Ectodermal cell (in vitro differentiated cells): ENCODE measurements at regions not wholly inside any gene's neighbourhood (a gene's known extent, or its start where the extent isn't known, plus 50 kb on each side); places are given as distances from the start of the nearest gene placed in this dataset.
"Not testable (repeated sequence)": the region's sequence is repeated elsewhere in the genome, so short reads cannot be mapped to it uniquely, and the experiment has no call there.

Experiments
- H3K27ac ChIP-seq: 2 replicates; pipeline ENCODE4 v1.7.0; 2013; ENCODE audit warnings: mild to moderate bottlenecking, low read depth, low read length; ENCODE audit not compliant: insufficient read depth, poor library complexity, severe bottlenecking
- H3K27me3 ChIP-seq: 2 replicates; pipeline ENCODE4 v1.7.0; 2013; ENCODE audit warnings: mild to moderate bottlenecking, low read length; ENCODE audit not compliant: insufficient read depth, control insufficient read depth, poor library complexity, severe bottlenecking
- H3K36me3 ChIP-seq: one replicate; pipeline ENCODE4 v1.7.0; 2013; ENCODE audit warnings: low read length; ENCODE audit not compliant: control insufficient read depth, insufficient read depth
- H3K4me1 ChIP-seq: one replicate; pipeline ENCODE4 v1.7.0; 2013; ENCODE audit warnings: low read length; ENCODE audit not compliant: control insufficient read depth, insufficient read depth
- H3K4me3 ChIP-seq: 2 replicates; pipeline ENCODE4 v1.7.0; 2013; ENCODE audit warnings: low read depth, low read length, control low read depth; ENCODE audit not compliant: insufficient read depth
- H3K9me3 ChIP-seq: 2 replicates; pipeline ENCODE4 v1.7.0; 2013; ENCODE audit warnings: mild to moderate bottlenecking, low read length, moderate library complexity; ENCODE audit not compliant: control insufficient read depth
- WGBS, 2 experiments: methylation state at CpG; one replicate each; pipeline ENCODE4 v1.1.7; 2013; ENCODE audit warnings: missing lambda C conversion rate in 2 of 2; 5-methylcytosine and 5-hydroxymethylcytosine counted together

DNA sequence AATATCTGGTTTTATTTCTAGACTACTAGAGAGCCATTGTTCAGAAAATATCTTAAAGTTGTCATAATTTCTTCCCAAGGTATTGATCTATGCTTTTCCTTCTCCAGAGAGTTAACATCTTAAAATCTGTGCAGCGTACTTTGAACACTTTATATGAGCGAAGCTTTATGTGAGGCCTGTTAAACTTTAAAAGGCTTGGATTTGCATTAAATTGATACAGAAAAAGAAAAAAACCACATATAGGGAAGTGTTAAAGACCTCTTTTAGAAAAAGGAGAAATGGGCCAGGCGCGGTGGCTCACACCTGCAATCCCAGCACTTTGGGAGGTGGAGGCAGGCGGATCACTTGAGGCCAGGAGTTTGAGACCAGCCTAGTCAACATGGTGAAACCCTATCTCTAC lies 59.2 kb upstream of the MORC3 start:
- no peaks in the 10 kb centered on the region for H3K36me3 ChIP-seq
- no peaks in the 10 kb centered on the region for H3K27me3 ChIP-seq
- H3K9me3 ChIP-seq: no peaks in the 10 kb centered on the region
- 93 to 95% methylated on average over 4 to 5 of the region's 5 CpGs for WGBS, 2 experiments
- no peaks in the 10 kb centered on the region for H3K4me1 ChIP-seq
- H3K4me3 ChIP-seq: no peak overlapping the region
- no peak overlapping the region for H3K27ac ChIP-seq

- H3K4me3 ChIP-seq: no peak overlapping the region
- H3K27ac ChIP-seq: no peak overlapping the region
- no peaks in the 10 kb centered on the region for H3K4me1 ChIP-seq
- no peaks in the 10 kb centered on the region for H3K9me3 ChIP-seq
- WGBS, 2 experiments: 91 to 94% methylated on average over 5 of the region's 5 CpGs
- no peaks in the 10 kb centered on the region for H3K27me3 ChIP-seq
- no peaks in the 10 kb centered on the region for H3K36me3 ChIP-seq
These were observed 58.5 kb upstream of the MORC3 start for GRCh38 chr21:36261459-36261858.

DNA sequence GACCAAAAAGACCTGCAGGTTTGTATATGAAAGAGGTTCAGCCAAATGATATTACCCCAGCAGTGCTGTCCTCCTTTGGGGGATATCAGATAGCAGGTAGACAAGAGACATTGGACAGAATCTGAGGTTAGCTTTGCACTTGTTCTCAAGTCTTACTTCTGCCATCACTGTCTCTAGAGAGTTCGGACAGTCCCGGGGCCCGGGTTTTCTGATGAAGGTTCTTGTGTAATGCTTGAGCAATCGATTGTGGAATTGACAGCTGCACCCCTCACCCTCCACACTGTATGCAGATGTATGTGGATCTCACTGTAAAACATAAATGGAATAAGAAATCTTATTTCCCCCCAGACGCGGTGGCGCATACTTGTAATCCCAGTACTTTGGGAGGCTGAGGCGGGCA lies 56.2 kb upstream of the MORC3 start:
- H3K36me3 ChIP-seq: no peaks in the 10 kb centered on the region
- no peaks in the 10 kb centered on the region for H3K9me3 ChIP-seq
- H3K4me3 ChIP-seq: no peak overlapping the region
- 93 to 96% methylated on average over 8 of the region's 8 CpGs for WGBS, 2 experiments
- no peaks in the 10 kb centered on the region for H3K4me1 ChIP-seq
- no peaks in the 10 kb centered on the region for H3K27me3 ChIP-seq
- H3K27ac ChIP-seq: no peak overlapping the region

DNA sequence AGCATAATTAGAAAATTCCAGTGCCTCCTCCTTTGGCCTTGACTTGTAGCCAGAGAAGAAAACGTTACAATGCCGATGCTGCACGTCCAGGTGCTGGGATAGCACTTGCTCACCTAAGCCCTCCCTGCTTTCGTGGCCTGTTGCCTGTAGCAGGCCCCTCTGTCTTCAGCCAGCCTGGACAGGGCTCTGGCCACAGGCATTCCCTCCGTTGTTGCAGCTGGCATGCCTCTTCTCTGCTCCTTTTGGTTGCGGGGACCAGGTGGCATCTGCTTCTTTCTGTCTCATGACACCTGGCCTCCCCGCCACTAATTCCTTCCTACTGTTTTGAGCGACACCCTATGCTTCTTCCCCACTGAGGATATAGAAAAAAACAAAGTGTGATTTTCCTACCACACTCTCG lies 54.6 kb upstream of the MORC3 start:
- Histone ChIP-seq H3K27me3 (no peaks in the 10 kb centered on the region), H3K9me3 (no peaks in the 10 kb centered on the region), H3K36me3 (no peaks in the 10 kb centered on the region), H3K4me1 (no peaks in the 10 kb centered on the region), H3K4me3 (no peak overlapping the region), H3K27ac (no peak overlapping the region)
- 94 to 95% methylated on average over 9 of the region's 9 CpGs for WGBS, 2 experiments

DNA sequence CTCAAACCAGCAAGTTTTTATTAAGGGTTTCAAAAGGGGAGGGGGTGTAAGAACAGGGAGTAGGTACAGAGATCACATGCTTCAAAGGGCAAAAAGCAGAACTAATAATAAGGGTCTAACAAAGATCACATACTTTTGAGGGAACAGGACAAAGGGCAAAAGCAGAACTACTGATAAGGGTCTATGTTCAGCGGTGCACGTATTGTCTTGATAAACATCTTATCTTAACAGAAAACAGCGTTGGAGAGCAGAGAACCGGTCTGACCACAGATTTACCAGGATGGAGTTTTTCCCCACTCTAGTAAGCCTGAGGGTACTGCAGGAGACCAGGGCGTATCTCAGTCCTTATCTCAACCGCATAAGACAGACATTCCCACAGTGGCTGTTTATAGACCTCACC lies 52.2 kb upstream of the MORC3 start:
- H3K9me3 ChIP-seq, H3K27me3 ChIP-seq, H3K36me3 ChIP-seq, H3K4me3 ChIP-seq, H3K4me1 ChIP-seq, H3K27ac ChIP-seq: not testable (repeated sequence)
- 88 to 91% methylated on average over 6 of the region's 6 CpGs for WGBS, 2 experiments

DNA sequence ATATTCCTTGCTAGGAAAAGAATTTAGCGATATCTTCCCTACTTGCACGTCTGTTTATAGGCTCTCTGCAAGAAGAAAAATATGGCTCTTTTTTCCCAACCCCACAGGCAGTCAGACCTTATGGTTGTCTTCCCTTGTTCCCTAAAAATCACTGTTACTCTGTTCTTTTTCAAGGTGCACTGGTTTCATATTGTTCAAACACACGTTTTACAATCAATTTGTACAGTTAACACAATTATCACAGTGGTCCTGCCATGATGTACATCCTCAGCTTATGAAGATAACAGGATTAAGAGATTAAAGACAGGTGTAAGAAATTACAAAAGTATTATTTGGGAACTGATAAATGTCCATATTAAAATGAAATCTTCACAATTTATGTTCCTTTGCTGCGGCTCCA lies 51.7 kb upstream of the MORC3 start:
- H3K4me1 ChIP-seq, H3K9me3 ChIP-seq, H3K36me3 ChIP-seq, H3K4me3 ChIP-seq, H3K27ac ChIP-seq, H3K27me3 ChIP-seq: not testable (repeated sequence)
- 88 to 100% methylated on average over 4 of the region's 4 CpGs for WGBS, 2 experiments
